GM12878 (cell line): ENCODE measurements at regions not wholly inside any gene's neighbourhood (a gene's known extent, or its start where the extent isn't known, plus 50 kb on each side); places are given as distances from the start of the nearest gene placed in this dataset.

ENCODE experiments used
- ATAC-seq: fragments of 200-7000 bp; cut with Tn5 transposase; 3 replicates; pipeline ENCODE4 v1.9.1; 2020; ENCODE audit warnings: mild to moderate bottlenecking, moderate library complexity
- BruUV-seq: library from RNA; stranded (reverse); fragments of 400-500 nt; replicated peaks from 2 replicates; lab custom pipeline; 2021; lab: Mats Ljungman, UMichigan
- CTCF ChIA-PET: fragments of 300-600 bp; sonication (Branson Sonifier 250); formaldehyde crosslinking; extraction: SDS; loops from one replicate; lab custom pipeline; 2021; ENCODE audit warnings: inconsistent platforms; lab: Yijun Ruan, JAX
- POLR2A ChIA-PET: fragments of 350-600 bp; formaldehyde crosslinking; extraction: SDS; loops from one replicate; lab custom pipeline; 2021; ENCODE audit warnings: inconsistent platforms; lab: Charles Lee
- RAD21 ChIA-PET: fragments of 300-600 bp; sonication (Branson Sonifier 250); formaldehyde crosslinking; loops from one replicate; lab custom pipeline; 2023; ENCODE audit warnings: antibody characterized with exemption; ENCODE audit not compliant: unreplicated experiment; lab: Charles Lee
- SMC1A ChIA-PET: fragments of 300-600 bp; sonication (Branson Sonifier 250); formaldehyde crosslinking; loops from one replicate; lab custom pipeline; 2023; ENCODE audit not compliant: unreplicated experiment, uncharacterized antibody; lab: Charles Lee
- DNase-seq: peaks from one replicate; pipeline ENCODE4 v3.0.0-alpha.2; 2011; ENCODE audit warnings: low read depth, low spot score
- FAIRE-seq: peaks from 3 replicates; lab custom pipeline; 2011; peaks lifted over from hg19 to GRCh38; lab: Jason Lieb, UNC
- H2AFZ ChIP-seq: 2 replicates; pipeline ENCODE4 v1.6.0; 2011; ENCODE audit warnings: low read depth, low read length, control low read depth; ENCODE audit not compliant: control insufficient read depth
- H3K27ac ChIP-seq: 2 replicates; pipeline ENCODE4 v1.5.1; 2011; ENCODE audit warnings: control low read depth; ENCODE audit not compliant: control insufficient read depth, insufficient read depth
- H3K27me3 ChIP-seq, 2 experiments: replicated peaks in 1 of 2; 2 replicates each; pipeline versions ENCODE4 v1.6.0 to v1.6.1; 2011; ENCODE audit warnings: low read length in 1 of 2; ENCODE audit not compliant: control insufficient read depth in 2 of 2, insufficient read depth in 2 of 2
- H3K36me3 ChIP-seq, 2 experiments: 2 replicates each; pipeline ENCODE4 v1.5.1; 2011; ENCODE audit warnings: low read length in 1 of 2; ENCODE audit not compliant: control insufficient read depth in 2 of 2, insufficient read depth in 2 of 2
- H3K4me1 ChIP-seq: 2 replicates; pipeline ENCODE4 v1.6.1; 2011; ENCODE audit warnings: mild to moderate bottlenecking, low read length, moderate library complexity, mixed read lengths; ENCODE audit not compliant: control insufficient read depth, insufficient read depth
- H3K4me2 ChIP-seq: 2 replicates; pipeline ENCODE4 v1.6.0; 2011; ENCODE audit warnings: control low read depth; ENCODE audit not compliant: control insufficient read depth, insufficient read depth
- H3K4me3 ChIP-seq: fragments of 200-600 bp; sonication (generic); 2 replicates; pipeline ENCODE4 v1.5.1; 2016
- H3K79me2 ChIP-seq: 2 replicates; pipeline ENCODE4 v1.6.0; 2011; ENCODE audit warnings: low read length; ENCODE audit not compliant: control insufficient read depth, insufficient read depth
- H3K9ac ChIP-seq: 2 replicates; pipeline ENCODE4 v1.8.0; 2011; ENCODE audit warnings: low read length, control low read depth, mixed read lengths; ENCODE audit not compliant: control insufficient read depth, insufficient read depth
- H3K9me3 ChIP-seq: replicated peaks from 3 replicates; pipeline ENCODE4 v1.5.1; 2011; ENCODE audit warnings: mild to moderate bottlenecking, low read length; ENCODE audit not compliant: control insufficient read depth, insufficient read depth
- H4K20me1 ChIP-seq: 2 replicates; pipeline ENCODE4 v1.6.0; 2011; ENCODE audit not compliant: control insufficient read depth, insufficient read depth
- ATF7 ChIP-seq: fragments of 450-650 bp; IDR thresholded peaks from 2 replicates; pipeline ENCODE4 v1.6.1; 2016; ENCODE audit warnings: low read depth, mild to moderate bottlenecking
- CBX5 ChIP-seq: sonication (generic); IDR thresholded peaks from 2 replicates; pipeline ENCODE4 v1.6.1; 2016; ENCODE audit warnings: low read depth, moderate library complexity, mild to moderate bottlenecking, inconsistent platforms
- CREB1 ChIP-seq: IDR thresholded peaks from 2 replicates; pipeline ENCODE4 v1.6.1; 2012; ENCODE audit warnings: low read depth, mild to moderate bottlenecking, inconsistent platforms
- EZH2 ChIP-seq: IDR thresholded peaks from 2 replicates; pipeline ENCODE4 v1.6.1; 2012; ENCODE audit warnings: low read depth, mild to moderate bottlenecking, control low read depth, inconsistent platforms, low read length, borderline replicate concordance; ENCODE audit not compliant: control insufficient read depth
- IKZF2 ChIP-seq, 2 experiments: fragments of 450-650 bp; IDR thresholded peaks; 2 replicates each; pipeline ENCODE4 v1.6.1; 2017; ENCODE audit warnings: mild to moderate bottlenecking in 2 of 2, moderate library complexity in 2 of 2
- NR2C1 ChIP-seq: fragments of 450-650 bp; IDR thresholded peaks from 2 replicates; pipeline ENCODE4 v1.6.1; 2017; ENCODE audit warnings: antibody characterized with exemption, mild to moderate bottlenecking, moderate library complexity
- NR2C2 ChIP-seq: IDR thresholded peaks from 2 replicates; pipeline ENCODE4 v1.6.1; 2011; ENCODE audit warnings: borderline replicate concordance, low read depth; ENCODE audit not compliant: control insufficient read depth, insufficient read length
- NR2F1 ChIP-seq: fragments of 450-650 bp; conservative IDR thresholded peaks from 2 replicates; pipeline ENCODE4 v1.6.1; 2017; ENCODE audit warnings: mild to moderate bottlenecking
- POLR2AphosphoS2 ChIP-seq: IDR thresholded peaks from 2 replicates; pipeline ENCODE4 v1.6.1; 2011; ENCODE audit warnings: low read depth, mild to moderate bottlenecking, low read length, improper control_type of control experiment, moderate library complexity
- RBBP5 ChIP-seq: fragments of 200-600 bp; sonication (generic); conservative IDR thresholded peaks from 2 replicates; pipeline ENCODE4 v1.6.1; 2016
- SIN3A ChIP-seq: IDR thresholded peaks from 2 replicates; pipeline ENCODE4 v1.6.1; 2012; ENCODE audit warnings: low read depth, low read length, improper control_type of control experiment
- STAT3 ChIP-seq: IDR thresholded peaks from 2 replicates; pipeline ENCODE4 v1.6.1; 2011; ENCODE audit warnings: low read depth, low read length, improper control_type of control experiment
- TAF1 ChIP-seq: IDR thresholded peaks from 2 replicates; pipeline ENCODE4 v1.6.1; 2011; ENCODE audit warnings: mild to moderate bottlenecking, low read depth, low read length, borderline replicate concordance
- ZNF274 ChIP-seq: IDR thresholded peaks from one replicate; pipeline ENCODE4 v1.8.0; 2011; ENCODE audit not compliant: insufficient read length, insufficient read depth
- ZNF384 ChIP-seq: IDR thresholded peaks from 2 replicates; pipeline ENCODE4 v1.6.1; 2012; ENCODE audit warnings: low read depth, mild to moderate bottlenecking, low read length, improper control_type of control experiment, borderline replicate concordance
- WGBS: methylation state at CpG from one replicate; pipeline ENCODE4 v1.1.6; 2016; ENCODE audit warnings: low lambda C conversion rate; ENCODE audit not compliant: insufficient replicate concordance, insufficient coverage; ENCODE audit errors: missing lambda C conversion rate; 5-methylcytosine and 5-hydroxymethylcytosine counted together
- in situ Hi-C: fragments of 300-500 bp; cut with MboI; formaldehyde crosslinking; loops from 9 replicates; pipeline ENCODE4 v1.14.3; 2018; ENCODE audit warnings: mixed read lengths
- intact Hi-C: fragments of 100-400 bp; cut with micrococcal nuclease; formaldehyde crosslinking; loops from one replicate; pipeline ENCODE4 v1.14.2; 2022; ENCODE audit not compliant: unreplicated experiment
- TF ChIP-seq, protein P1 (sequence below): fragments of 450-650 bp; IDR thresholded peaks from 2 replicates; pipeline ENCODE4 v1.6.1; 2016; ENCODE audit warnings: mild to moderate bottlenecking, moderate library complexity, borderline replicate concordance
- TF ChIP-seq, protein P2 (sequence below): fragments of 450-650 bp; conservative IDR thresholded peaks from 2 replicates; pipeline ENCODE4 v1.6.1; 2017; ENCODE audit warnings: mild to moderate bottlenecking, moderate library complexity
- TF ChIP-seq, protein P3 (sequence below): IDR thresholded peaks from 2 replicates; pipeline ENCODE4 v1.6.1; 2011; ENCODE audit warnings: borderline replicate concordance, low read depth, mild to moderate bottlenecking, moderate library complexity, mixed read lengths, low read length; ENCODE audit not compliant: insufficient read depth; ENCODE audit errors: extremely low read length

DNA sequence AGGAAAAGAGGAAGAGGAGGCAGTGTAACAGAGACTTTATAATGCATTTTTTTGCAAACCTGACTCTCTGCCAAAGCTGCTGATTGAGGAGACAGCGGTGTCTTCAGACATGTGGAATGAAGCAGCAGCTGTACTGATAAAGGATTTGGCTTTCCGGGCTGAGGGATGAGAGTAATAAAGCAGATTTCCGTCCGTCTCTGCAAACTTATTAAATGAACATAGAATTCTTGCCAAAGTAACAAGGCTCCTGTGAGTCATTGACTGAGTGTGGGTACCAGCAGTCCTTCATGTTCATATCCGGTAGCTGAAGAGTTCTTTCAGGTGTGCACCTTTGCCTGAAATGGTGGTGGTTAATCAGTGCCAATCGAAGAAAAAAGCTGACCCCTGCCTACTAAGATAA is 112.6 kb downstream of the LIG4 start (continued):
- TF ChIP-seq, protein P1, sequence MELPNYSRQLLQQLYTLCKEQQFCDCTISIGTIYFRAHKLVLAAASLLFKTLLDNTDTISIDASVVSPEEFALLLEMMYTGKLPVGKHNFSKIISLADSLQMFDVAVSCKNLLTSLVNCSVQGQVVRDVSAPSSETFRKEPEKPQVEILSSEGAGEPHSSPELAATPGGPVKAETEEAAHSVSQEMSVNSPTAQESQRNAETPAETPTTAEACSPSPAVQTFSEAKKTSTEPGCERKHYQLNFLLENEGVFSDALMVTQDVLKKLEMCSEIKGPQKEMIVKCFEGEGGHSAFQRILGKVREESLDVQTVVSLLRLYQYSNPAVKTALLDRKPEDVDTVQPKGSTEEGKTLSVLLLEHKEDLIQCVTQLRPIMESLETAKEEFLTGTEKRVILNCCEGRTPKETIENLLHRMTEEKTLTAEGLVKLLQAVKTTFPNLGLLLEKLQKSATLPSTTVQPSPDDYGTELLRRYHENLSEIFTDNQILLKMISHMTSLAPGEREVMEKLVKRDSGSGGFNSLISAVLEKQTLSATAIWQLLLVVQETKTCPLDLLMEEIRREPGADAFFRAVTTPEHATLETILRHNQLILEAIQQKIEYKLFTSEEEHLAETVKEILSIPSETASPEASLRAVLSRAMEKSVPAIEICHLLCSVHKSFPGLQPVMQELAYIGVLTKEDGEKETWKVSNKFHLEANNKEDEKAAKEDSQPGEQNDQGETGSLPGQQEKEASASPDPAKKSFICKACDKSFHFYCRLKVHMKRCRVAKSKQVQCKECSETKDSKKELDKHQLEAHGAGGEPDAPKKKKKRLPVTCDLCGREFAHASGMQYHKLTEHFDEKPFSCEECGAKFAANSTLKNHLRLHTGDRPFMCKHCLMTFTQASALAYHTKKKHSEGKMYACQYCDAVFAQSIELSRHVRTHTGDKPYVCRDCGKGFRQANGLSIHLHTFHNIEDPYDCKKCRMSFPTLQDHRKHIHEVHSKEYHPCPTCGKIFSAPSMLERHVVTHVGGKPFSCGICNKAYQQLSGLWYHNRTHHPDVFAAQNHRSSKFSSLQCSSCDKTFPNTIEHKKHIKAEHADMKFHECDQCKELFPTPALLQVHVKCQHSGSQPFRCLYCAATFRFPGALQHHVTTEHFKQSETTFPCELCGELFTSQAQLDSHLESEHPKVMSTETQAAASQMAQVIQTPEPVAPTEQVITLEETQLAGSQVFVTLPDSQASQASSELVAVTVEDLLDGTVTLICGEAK = no peak
- TF ChIP-seq EZH2 (no peak), CREB1 (no peak), NR2C2 (no peak)

DNA sequence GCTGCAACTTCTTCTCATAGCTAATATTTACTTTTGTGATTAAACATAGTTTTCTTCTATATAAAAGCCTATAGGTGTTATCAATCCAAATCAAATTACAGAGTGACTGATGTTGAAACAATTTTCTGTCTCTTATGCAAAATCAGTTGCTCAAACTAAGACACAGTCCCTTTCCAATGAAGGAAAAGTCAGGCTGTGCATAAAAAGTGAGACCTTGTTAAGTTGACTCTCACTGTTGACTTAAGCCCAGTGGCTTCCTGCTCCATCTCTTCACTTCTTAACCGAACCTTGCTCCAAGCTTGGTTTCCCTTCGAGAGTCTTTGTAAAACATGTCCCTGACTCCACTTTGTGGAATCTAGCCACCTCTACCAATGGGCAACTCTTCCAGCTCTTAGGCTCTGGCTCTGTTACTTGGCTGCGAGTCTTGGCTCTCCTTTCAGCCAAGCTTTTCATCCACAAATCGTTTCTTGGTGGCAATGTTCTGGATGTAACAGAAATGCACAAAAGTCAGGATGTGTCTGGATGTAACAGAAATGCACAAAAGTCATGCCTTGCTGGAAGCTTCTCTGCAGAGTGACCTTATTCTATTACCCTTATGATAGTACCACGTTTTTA is 118.9 kb downstream of the LIG4 start:
- FAIRE-seq = no peak
- no peak for ATAC-seq
- TF ChIP-seq CBX5 (no peak), ATF7 (no peak), ZNF274 (no peak), TAF1 (no peak), SIN3A (no peak), STAT3 (no peak), CREB1 (no peak), RBBP5 (no peak), ZNF384 (no peak), IKZF2 (IDR thresholded peaks at IDR 0.05) (no peak), NR2C1 (no peak), NR2F1 (no peak), POLR2AphosphoS2 (no peak)
- TF ChIP-seq, protein P2, sequence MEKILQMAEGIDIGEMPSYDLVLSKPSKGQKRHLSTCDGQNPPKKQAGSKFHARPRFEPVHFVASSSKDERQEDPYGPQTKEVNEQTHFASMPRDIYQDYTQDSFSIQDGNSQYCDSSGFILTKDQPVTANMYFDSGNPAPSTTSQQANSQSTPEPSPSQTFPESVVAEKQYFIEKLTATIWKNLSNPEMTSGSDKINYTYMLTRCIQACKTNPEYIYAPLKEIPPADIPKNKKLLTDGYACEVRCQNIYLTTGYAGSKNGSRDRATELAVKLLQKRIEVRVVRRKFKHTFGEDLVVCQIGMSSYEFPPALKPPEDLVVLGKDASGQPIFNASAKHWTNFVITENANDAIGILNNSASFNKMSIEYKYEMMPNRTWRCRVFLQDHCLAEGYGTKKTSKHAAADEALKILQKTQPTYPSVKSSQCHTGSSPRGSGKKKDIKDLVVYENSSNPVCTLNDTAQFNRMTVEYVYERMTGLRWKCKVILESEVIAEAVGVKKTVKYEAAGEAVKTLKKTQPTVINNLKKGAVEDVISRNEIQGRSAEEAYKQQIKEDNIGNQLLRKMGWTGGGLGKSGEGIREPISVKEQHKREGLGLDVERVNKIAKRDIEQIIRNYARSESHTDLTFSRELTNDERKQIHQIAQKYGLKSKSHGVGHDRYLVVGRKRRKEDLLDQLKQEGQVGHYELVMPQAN = no peak
- TF ChIP-seq, protein P3, sequence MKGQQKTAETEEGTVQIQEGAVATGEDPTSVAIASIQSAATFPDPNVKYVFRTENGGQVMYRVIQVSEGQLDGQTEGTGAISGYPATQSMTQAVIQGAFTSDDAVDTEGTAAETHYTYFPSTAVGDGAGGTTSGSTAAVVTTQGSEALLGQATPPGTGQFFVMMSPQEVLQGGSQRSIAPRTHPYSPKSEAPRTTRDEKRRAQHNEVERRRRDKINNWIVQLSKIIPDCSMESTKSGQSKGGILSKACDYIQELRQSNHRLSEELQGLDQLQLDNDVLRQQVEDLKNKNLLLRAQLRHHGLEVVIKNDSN = no peak

More for the DNA sequence above, 118.9 kb downstream of the LIG4 start:
- RAD21 ChIA-PET = no interaction called here
- Histone ChIP-seq H3K4me1 (no peaks in the 10 kb centered on the region), H3K4me2 (no peak overlapping the region), H3K27ac (no peak overlapping the region), H3K9me3 (no peaks in the 10 kb centered on the region), H4K20me1 (no peaks in the 10 kb centered on the region), H3K27me3 (no peaks in the 10 kb centered on the region), H3K36me3 (no peaks in the 10 kb centered on the region), H3K4me3 (no peak overlapping the region), H3K9ac (no peak overlapping the region), H3K79me2 (no peaks in the 10 kb centered on the region), H2AFZ (no peak overlapping the region)
- WGBS = 17% methylated on average over 5 of the region's 5 CpGs
- in situ Hi-C loops (no loop called here), intact Hi-C loops (no loop called here)
- POLR2A ChIA-PET = no interaction called here
- SMC1A ChIA-PET = interaction anchor here (0.6 kb wide), 1 partner anchor 10 kb away, joined by 3 read pairs; no protein-coding TSS in a partner anchor
- no peak for DNase-seq
- CTCF ChIA-PET = no interaction called here
- no TSS peak for BruUV-seq
